ENCODE measurements at regions not wholly inside any gene's neighbourhood (a gene's known extent, or its start where the extent isn't known, plus 50 kb on each side); places are given as distances from the start of the nearest gene placed in this dataset.

DNA sequence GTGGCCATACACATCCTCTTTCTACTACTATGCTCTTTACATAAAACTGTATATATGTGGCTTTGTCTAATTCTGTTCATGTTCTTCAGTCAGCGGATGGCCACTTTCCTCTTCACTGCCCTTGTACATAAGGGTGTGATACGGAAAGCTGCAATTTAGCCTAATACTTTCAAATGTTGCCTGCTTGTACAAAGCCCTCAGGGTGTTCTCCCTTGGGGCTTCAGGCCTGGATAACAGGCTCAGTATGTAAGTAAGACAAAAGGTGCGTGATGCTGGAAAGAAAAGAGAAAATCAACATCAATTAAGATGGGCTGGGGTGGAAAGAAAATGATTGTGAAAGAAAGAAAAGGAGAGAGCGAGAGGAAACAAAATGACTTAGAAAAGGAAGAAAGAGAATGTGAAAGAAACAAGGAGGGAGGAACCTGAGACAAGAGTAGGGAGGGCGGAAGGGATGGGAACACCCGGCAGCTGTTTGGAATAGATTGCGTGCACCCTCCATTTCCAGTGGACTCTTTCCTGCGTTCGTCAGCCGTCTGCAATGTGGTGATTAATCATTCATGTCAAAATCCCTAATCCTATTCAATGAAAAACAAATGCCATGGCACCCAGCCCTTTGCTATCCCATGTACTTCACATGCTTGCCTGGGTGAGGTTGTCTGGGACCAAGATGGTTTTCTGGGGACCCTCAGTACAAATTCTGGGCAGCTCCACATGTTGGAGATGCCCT lies 553.6 kb downstream of the NUF2 start:
- H3K27me3 ChIP-seq = no peaks in the 10 kb centered on the region
- H3K36me3 ChIP-seq = no peaks in the 10 kb centered on the region
- peaks cover 0 to 18% (median 0%) of the 10 kb centered on the region in 12 donors for H3K4me1 ChIP-seq
- H3K27ac ChIP-seq = peak overlapping the region; percentile 35 to 80 (median 66)
- ATAC-seq (peak; percentile 70 to 93 (median 88)), DNase-seq (peak; percentile 15 to 75 (median 51))
- 58 to 74% (median 69%) methylated on average over 10 of the region's 10 CpGs for WGBS, 4 donors
- intact Hi-C loops (cut with DNase I) = no loop called here
- TF ChIP-seq POLR2A (IDR thresholded peaks at IDR 0.05) = no peak
- TF ChIP-seq, protein P1, sequence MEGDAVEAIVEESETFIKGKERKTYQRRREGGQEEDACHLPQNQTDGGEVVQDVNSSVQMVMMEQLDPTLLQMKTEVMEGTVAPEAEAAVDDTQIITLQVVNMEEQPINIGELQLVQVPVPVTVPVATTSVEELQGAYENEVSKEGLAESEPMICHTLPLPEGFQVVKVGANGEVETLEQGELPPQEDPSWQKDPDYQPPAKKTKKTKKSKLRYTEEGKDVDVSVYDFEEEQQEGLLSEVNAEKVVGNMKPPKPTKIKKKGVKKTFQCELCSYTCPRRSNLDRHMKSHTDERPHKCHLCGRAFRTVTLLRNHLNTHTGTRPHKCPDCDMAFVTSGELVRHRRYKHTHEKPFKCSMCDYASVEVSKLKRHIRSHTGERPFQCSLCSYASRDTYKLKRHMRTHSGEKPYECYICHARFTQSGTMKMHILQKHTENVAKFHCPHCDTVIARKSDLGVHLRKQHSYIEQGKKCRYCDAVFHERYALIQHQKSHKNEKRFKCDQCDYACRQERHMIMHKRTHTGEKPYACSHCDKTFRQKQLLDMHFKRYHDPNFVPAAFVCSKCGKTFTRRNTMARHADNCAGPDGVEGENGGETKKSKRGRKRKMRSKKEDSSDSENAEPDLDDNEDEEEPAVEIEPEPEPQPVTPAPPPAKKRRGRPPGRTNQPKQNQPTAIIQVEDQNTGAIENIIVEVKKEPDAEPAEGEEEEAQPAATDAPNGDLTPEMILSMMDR (IDR thresholded peaks at IDR 0.05) = no peak
- H3K4me3 ChIP-seq = peak overlapping the region in 3 of 12 donors; percentile 10 to 25 (median 16)
- no peaks in the 10 kb centered on the region for H3K9me3 ChIP-seq

DNA sequence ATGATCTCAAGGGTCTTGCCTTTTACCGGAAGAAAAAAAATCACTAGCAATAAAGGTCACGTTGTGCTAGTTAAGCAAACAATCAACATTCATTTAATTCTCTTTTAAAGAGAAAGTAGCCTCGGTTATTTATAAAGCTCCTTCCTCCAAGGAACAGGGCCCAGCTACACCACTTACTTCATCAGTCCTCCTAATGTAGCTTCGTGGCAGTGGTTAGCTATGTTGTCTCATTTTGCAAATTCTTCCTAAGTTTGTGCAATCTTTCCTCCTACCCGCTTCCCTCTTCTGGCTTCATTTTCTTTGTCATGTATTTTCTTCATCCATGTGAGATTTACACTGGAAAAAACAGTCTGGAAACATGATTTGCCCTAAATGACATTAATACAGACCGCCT lies 554.2 kb downstream of the NUF2 start:
- peak; percentile 69 to 83 (median 74) for ATAC-seq
- H3K4me1 ChIP-seq = peaks cover 0 to 18% (median 0%) of the 10 kb centered on the region in 12 donors
- no peaks in the 10 kb centered on the region for H3K27me3 ChIP-seq
- TF ChIP-seq, protein P1 (IDR thresholded peaks at IDR 0.05) = no peak
- no peak for TF ChIP-seq POLR2A (IDR thresholded peaks at IDR 0.05)
- H3K36me3 ChIP-seq = no peaks in the 10 kb centered on the region
- 50 to 62% (median 54%) methylated on average over 6 of the region's 6 CpGs for WGBS, 4 donors
- no peak for DNase-seq
- intact Hi-C loops (cut with DNase I) = no loop called here
- peak overlapping the region; percentile 35 to 80 (median 61) for H3K27ac ChIP-seq
- peak overlapping the region in 3 of 12 donors; percentile 10 to 25 (median 16) for H3K4me3 ChIP-seq
- no peaks in the 10 kb centered on the region for H3K9me3 ChIP-seq

DNA sequence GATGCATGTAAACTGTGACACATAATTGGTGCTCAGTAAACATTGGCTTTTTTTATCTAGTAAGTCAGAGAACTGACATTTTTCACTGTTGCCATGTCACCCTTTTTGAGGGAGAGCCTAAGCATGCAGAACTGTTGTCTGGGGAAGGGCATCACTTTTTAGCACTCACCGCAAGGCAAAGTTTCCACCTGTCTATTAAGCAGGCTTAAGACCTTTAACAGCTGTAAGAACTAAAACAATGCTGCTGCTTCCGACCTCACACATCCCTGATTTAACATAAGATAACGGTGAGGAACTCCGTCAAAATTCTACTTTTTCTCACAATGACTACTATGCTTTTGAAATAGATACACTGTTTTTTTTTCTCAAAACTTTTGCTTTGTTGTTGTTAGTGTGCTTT lies 554.8 kb downstream of the NUF2 start:
- Histone ChIP-seq H3K27ac (peak overlapping the region in 10 of 12 donors; percentile 16 to 80 (median 66)), H3K27me3 (no peaks in the 10 kb centered on the region), H3K9me3 (no peaks in the 10 kb centered on the region), H3K36me3 (no peaks in the 10 kb centered on the region), H3K4me3 (no peak overlapping the region), H3K4me1 (peaks cover 0 to 18% (median 0%) of the 10 kb centered on the region in 12 donors)
- TF ChIP-seq, protein P1 (IDR thresholded peaks at IDR 0.05) = no peak
- TF ChIP-seq POLR2A (IDR thresholded peaks at IDR 0.05) = no peak
- no peak for ATAC-seq
- no peak for DNase-seq
- intact Hi-C loops (cut with DNase I) = no loop called here
- WGBS, 4 donors = 59 to 74% (median 68%) methylated on average over 4 of the region's 4 CpGs

DNA sequence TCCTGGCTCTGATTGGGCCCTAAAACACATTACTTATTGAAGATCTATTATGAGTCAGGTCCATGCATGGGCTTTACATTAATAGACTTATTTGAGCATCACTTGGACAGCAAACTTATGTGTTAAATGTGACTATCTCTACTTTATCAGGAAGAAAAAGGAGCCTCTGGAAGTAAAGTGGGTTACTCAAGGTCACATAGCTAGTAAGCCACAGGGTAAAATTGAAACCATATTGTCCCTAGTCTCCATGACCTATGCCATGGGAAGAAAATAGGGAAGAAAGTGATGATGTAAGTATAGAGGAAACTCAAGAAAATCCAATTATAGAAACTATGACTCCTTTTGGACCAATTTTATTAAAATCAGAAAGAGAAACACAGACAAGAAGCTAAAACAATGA lies 555.3 kb downstream of the NUF2 start:
- H3K36me3 ChIP-seq = no peaks in the 10 kb centered on the region
- intact Hi-C loops (cut with DNase I) = no loop called here
- peak overlapping the region in 1 of 12 donors; percentile 60 for H3K27ac ChIP-seq
- no peaks in the 10 kb centered on the region for H3K27me3 ChIP-seq
- TF ChIP-seq, protein P1 (IDR thresholded peaks at IDR 0.05) = no peak
- no peak for TF ChIP-seq POLR2A (IDR thresholded peaks at IDR 0.05)
- no peaks in the 10 kb centered on the region for H3K9me3 ChIP-seq
- H3K4me3 ChIP-seq = no peak overlapping the region
- DNase-seq (no peak), ATAC-seq (no peak)
- H3K4me1 ChIP-seq = peaks cover 0 to 18% (median 0%) of the 10 kb centered on the region in 12 donors

Data from heart left ventricle (tissue), 16 donors.